ENCODE measurements at regions not wholly inside any gene's neighbourhood (a gene's known extent, or its start where the extent isn't known, plus 50 kb on each side); places are given as distances from the start of the nearest gene placed in this dataset.

DNA sequence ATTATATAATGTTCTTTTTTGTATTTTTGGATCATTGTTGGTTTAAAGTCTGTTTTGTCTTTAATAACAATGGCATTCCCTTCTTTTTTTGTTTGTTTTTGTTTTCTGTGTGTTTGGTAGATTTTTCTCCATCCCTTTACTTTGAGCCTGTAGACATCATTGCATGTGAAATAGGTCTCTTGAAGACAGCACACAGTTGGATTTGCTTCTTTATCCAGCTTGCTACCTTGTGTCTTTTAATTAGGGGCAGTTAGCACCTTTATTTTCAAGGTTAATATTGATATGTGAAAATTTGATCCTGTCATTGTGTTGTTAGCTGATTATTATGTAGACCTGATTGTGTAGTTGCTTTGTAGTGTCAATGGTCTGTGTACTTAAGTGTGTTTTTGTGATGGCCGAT, 235.7 kb downstream of the KCNJ3 start:
- no peak for TF ChIP-seq POLR2A (IDR thresholded peaks at IDR 0.05)
- TF ChIP-seq, protein P1, sequence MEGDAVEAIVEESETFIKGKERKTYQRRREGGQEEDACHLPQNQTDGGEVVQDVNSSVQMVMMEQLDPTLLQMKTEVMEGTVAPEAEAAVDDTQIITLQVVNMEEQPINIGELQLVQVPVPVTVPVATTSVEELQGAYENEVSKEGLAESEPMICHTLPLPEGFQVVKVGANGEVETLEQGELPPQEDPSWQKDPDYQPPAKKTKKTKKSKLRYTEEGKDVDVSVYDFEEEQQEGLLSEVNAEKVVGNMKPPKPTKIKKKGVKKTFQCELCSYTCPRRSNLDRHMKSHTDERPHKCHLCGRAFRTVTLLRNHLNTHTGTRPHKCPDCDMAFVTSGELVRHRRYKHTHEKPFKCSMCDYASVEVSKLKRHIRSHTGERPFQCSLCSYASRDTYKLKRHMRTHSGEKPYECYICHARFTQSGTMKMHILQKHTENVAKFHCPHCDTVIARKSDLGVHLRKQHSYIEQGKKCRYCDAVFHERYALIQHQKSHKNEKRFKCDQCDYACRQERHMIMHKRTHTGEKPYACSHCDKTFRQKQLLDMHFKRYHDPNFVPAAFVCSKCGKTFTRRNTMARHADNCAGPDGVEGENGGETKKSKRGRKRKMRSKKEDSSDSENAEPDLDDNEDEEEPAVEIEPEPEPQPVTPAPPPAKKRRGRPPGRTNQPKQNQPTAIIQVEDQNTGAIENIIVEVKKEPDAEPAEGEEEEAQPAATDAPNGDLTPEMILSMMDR (IDR thresholded peaks at IDR 0.05): no peak
